HEK293 (cell line): ENCODE measurements at regions not wholly inside any gene's neighbourhood (a gene's known extent, or its start where the extent isn't known, plus 50 kb on each side); places are given as distances from the start of the nearest gene placed in this dataset.

Experiments used
- FEZF1 ChIP-seq: fragments of 450-650 bp; formaldehyde crosslinking; IDR thresholded peaks from 2 replicates; pipeline ENCODE4 v1.5.1; 2016; ENCODE audit warnings: missing biosample characterization, missing genetic modification characterization
- ZNF768 ChIP-seq: fragments of 450-650 bp; formaldehyde crosslinking; IDR thresholded peaks from 2 replicates; pipeline ENCODE4 v1.5.1; 2018; ENCODE audit warnings: missing biosample characterization, mild to moderate bottlenecking, missing genetic modification characterization
- TF ChIP-seq, protein P1 (sequence below): fragments of 450-650 bp; formaldehyde crosslinking; IDR thresholded peaks from 2 replicates; pipeline ENCODE4 v1.5.1; 2016; ENCODE audit warnings: missing biosample characterization, missing genetic modification characterization

DNA sequence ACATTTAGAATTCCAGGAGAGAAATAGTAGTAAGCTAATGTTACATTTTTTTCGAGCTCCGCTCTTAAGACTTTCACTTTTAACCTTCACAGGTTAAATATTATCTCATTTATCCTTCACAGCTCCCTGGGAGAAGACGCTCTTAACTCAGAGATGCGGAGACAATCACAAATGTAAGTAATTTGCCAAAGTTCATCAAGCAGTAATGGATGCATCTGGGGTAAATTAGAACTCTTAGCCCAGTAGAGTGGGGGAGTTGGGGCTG is 168.5 kb downstream of the SPP2 start:
- TF ChIP-seq, protein P1, sequence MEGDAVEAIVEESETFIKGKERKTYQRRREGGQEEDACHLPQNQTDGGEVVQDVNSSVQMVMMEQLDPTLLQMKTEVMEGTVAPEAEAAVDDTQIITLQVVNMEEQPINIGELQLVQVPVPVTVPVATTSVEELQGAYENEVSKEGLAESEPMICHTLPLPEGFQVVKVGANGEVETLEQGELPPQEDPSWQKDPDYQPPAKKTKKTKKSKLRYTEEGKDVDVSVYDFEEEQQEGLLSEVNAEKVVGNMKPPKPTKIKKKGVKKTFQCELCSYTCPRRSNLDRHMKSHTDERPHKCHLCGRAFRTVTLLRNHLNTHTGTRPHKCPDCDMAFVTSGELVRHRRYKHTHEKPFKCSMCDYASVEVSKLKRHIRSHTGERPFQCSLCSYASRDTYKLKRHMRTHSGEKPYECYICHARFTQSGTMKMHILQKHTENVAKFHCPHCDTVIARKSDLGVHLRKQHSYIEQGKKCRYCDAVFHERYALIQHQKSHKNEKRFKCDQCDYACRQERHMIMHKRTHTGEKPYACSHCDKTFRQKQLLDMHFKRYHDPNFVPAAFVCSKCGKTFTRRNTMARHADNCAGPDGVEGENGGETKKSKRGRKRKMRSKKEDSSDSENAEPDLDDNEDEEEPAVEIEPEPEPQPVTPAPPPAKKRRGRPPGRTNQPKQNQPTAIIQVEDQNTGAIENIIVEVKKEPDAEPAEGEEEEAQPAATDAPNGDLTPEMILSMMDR, result no peak
- TF ChIP-seq FEZF1 (tag by site-specific recombination), result no peak
- TF ChIP-seq ZNF768, result no peak
